GM12864 (cell line): ENCODE measurements at regions not wholly inside any gene's neighbourhood (a gene's known extent, or its start where the extent isn't known, plus 50 kb on each side); places are given as distances from the start of the nearest gene placed in this dataset.
"Not testable (repeated sequence)": the region's sequence is repeated elsewhere in the genome, so short reads cannot be mapped to it uniquely, and the experiment has no call there.

Experiments used
- DNase-seq: peaks from one replicate; pipeline ENCODE4 v3.0.0-alpha.2; 2011; ENCODE audit warnings: low read depth
- H3K4me3 ChIP-seq: 2 replicates; pipeline ENCODE4 v1.5.1; 2011; ENCODE audit warnings: mild to moderate bottlenecking, low read depth, low read length, control low read depth
- TF ChIP-seq, protein P1 (sequence below): IDR thresholded peaks from 2 replicates; pipeline ENCODE4 v1.5.1; 2011; ENCODE audit warnings: low read depth, mild to moderate bottlenecking, moderate library complexity, low read length, control low read depth, inconsistent platforms; ENCODE audit errors: missing control alignments

DNA sequence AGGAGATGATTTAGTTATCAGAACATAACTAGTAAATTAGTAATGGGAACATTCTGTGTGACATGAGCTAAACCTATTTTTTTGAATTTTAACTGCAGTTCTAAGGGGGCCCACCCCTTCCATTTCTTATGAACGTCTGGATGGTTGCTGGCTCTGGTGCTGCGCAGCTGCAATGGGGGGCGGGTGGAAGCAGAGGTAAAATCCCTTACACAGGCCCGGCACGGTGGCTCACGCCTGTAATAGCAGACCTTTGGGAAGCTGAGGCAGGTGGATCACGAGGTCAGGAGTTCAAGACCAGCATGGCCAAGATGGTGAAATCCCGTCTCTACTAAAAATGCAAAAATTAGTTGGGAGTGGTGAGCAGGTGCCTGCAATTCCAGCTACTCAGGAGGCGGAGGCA lies 151.5 kb downstream of the GALR1 start:
- H3K4me3 ChIP-seq, result no peak overlapping the region
- DNase-seq, result no peak
- TF ChIP-seq, protein P1, sequence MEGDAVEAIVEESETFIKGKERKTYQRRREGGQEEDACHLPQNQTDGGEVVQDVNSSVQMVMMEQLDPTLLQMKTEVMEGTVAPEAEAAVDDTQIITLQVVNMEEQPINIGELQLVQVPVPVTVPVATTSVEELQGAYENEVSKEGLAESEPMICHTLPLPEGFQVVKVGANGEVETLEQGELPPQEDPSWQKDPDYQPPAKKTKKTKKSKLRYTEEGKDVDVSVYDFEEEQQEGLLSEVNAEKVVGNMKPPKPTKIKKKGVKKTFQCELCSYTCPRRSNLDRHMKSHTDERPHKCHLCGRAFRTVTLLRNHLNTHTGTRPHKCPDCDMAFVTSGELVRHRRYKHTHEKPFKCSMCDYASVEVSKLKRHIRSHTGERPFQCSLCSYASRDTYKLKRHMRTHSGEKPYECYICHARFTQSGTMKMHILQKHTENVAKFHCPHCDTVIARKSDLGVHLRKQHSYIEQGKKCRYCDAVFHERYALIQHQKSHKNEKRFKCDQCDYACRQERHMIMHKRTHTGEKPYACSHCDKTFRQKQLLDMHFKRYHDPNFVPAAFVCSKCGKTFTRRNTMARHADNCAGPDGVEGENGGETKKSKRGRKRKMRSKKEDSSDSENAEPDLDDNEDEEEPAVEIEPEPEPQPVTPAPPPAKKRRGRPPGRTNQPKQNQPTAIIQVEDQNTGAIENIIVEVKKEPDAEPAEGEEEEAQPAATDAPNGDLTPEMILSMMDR, result no peak

DNA sequence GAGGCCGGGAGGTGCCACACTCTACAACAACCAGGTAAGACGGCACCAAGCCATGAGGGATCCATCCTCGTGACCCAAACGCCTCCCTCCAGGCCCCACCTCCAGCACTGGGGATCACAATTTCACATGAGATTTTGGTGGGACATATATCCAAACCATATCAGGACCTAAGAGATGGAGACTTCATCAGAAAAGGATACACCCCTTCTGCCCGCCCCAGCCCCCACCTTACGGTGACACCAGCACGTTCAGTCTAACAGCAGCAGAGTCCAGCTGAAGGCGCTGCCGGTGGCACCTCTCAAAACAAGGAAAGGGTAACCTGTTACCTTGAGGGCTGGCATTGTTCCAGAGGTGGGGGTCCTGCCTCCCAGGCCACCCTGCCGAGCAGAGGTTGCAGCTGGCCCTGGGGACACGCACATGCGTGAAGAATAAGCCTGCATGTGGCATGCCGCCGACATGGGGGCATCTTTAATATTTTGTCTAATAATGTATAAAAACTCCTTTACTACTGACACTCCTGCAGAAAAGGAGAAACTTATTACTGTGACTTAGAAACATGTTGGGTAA lies 154.4 kb downstream of the GALR1 start:
- no peak for DNase-seq
- H3K4me3 ChIP-seq, result no peak overlapping the region
- TF ChIP-seq, protein P1, result no peak

DNA sequence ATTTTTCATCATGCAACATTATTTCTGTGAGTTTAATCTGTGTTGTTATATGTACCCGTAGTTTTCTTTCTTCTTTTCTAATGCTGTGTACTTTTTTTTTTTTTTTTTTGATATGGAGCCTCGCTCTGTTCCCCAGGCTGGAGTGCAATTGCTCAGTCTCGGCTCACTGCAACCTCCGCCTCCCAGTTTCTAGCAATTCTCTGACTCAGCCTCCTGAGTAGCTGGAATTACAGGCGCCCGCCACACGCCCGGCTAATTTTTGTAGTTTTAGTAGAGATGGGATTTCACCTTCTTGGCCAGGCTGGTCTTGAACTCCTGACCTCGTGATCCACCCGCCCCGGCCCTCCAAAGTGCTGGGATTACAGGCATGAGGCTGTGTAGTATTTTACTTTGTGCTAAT lies 155.4 kb downstream of the GALR1 start:
- no peak for DNase-seq
- H3K4me3 ChIP-seq, result no peak overlapping the region
- TF ChIP-seq, protein P1, result no peak

DNA sequence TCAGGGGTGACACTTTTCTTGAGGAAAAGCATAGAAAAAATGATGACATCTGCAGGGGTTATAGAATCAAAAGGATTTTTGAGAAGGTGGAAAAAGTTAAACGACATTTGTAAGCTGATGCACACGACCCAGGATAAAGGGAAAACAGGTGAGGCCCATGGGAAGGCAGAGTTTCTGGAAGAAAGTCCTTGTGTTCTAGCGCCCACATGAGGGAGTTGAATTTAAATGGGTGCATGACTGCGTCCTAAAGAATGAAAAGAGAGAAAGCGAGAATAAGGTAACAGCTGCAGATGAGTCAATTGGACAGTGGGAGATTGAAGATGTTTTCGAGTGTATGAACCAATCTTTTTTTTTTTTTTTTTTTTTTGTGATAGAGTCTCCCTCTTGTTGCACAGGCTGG lies 158.1 kb downstream of the GALR1 start:
- DNase-seq, result no peak
- no peak overlapping the region for H3K4me3 ChIP-seq
- TF ChIP-seq, protein P1, result no peak

DNA sequence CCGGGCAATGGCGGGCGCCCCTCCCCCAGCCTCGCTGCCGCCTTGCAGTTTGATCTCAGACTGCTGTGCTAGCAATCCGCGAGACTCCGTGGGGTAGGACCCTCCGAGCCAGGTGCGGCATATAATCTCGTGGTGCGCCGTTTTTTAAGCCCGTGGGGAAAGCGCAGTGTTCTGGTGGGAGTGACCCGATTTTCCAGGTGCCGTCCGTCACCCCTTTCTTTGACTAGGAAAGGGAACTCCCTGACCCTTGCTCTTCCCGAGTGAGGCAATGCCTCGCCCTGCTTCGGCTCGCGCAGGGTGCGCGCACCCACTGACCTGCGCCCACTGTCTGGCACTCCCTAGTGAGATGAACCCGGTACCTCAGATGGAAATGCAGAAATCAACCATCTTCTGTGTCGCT lies 171.9 kb downstream of the GALR1 start:
- H3K4me3 ChIP-seq, DNase-seq: not testable (repeated sequence)

DNA sequence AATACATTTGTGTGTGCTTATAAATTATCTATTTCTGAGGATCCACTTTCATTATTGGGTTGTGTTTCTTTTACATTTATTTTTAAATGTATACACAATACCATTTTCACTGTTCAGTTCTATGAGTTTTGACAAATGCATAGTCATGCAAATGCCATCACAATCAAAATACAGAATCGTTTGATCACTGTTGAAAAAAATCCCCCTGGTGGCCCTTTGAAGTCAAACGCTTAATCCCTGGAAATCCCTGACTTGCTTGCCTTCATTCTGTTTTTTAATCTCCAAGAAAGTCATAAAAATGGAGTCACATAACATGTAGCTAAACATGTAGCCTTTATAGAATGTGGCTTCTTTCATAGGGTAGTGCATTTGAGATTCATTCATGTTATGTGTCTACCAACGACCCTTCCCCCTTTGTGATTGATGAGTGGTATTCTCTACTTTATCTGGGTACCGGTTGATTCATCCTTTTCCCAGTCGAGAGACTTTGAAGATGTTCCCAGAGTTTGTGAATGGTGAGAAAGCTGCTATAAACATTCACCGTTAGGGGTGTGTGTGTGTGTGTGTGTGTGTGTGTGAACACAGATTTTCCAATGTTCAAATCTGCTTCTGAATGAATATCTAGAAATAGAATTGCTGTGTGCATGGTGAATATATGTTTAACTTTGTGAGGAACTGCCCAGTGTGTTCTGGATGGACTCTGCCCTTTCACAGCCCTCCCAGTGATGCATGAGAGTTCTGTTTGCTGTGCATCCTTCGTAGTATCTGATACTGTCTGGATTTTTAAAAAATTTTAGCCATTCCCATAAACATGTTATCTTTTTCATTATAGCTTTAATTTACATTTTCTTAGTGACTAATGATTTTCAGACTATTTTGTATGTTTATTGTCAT lies 173.6 kb downstream of the GALR1 start:
- no peak overlapping the region for H3K4me3 ChIP-seq
- no peak for DNase-seq

DNA sequence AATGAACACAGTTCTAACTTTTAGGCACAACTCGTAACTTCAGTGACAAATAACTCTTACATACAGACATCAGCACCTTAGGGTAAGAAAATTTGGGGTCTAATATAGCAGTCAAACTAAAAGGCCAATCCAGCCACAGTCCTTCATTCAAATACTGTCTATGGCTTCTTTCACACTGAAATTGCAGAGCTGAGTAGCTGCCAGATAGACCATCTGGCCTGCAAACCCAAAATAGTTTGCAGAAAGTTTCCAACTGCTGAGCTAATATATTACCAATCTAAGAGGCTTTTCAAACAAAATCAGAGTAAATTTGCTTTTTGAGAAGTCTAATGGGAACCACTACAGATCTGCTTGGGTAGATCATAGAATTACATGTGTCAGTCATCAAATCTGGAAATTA lies 183.4 kb downstream of the GALR1 start:
- H3K4me3 ChIP-seq, result no peak overlapping the region
- no peak for DNase-seq
- TF ChIP-seq, protein P1, result no peak

More for the DNA sequence above, 173.6 kb downstream of the GALR1 start:
- TF ChIP-seq, protein P1, result no peak
